Left renal cortex interstitium (tissue), 4 donors: ENCODE measurements at regions not wholly inside any gene's neighbourhood (a gene's known extent, or its start where the extent isn't known, plus 50 kb on each side); places are given as distances from the start of the nearest gene placed in this dataset.
"Not testable (repeated sequence)": the region's sequence is repeated elsewhere in the genome, so short reads cannot be mapped to it uniquely, and the experiment has no call there.

Experiments
- DNase-seq, 4 donors: peaks; one replicate each; pipeline ENCODE4 v3.0.0-alpha.2; 2013; ENCODE audit warnings: low read depth in 4 of 4, low spot score in 2 of 4, missing footprints in 1 of 4

GRCh38 chr14:106344791-106345479, 818.6 kb downstream of the TMEM121 start:
- not testable (repeated sequence) for DNase-seq

GRCh38 chr14:106346084-106346483, 819.7 kb downstream of the TMEM121 start:
- no peak for DNase-seq

GRCh38 chr14:106346534-106347290, 820.3 kb downstream of the TMEM121 start:
- no peak for DNase-seq

- no peak for DNase-seq
Measured at GRCh38 chr14:106347291-106347778, 821.0 kb downstream of the TMEM121 start.

- no peak for DNase-seq
Measured at GRCh38 chr14:106347890-106348755, 821.7 kb downstream of the TMEM121 start.

- not testable (repeated sequence) for DNase-seq
Measured at GRCh38 chr14:106348873-106349540, 822.6 kb downstream of the TMEM121 start.

GRCh38 chr14:106349678-106350457, 823.5 kb downstream of the TMEM121 start:
- DNase-seq, result not testable (repeated sequence)

GRCh38 chr14:106355007-106355791, 828.8 kb downstream of the TMEM121 start:
- not testable (repeated sequence) for DNase-seq

GRCh38 chr14:106355881-106356642, 829.7 kb downstream of the TMEM121 start:
- DNase-seq, result not testable (repeated sequence)

GRCh38 chr14:106356643-106356930, 830.2 kb downstream of the TMEM121 start:
- not testable (repeated sequence) for DNase-seq

- DNase-seq, result not testable (repeated sequence)
Measured at GRCh38 chr14:106359157-106359887, 832.9 kb downstream of the TMEM121 start.

- DNase-seq, result not testable (repeated sequence)
Measured at GRCh38 chr14:106365371-106365770, 839.0 kb downstream of the TMEM121 start.

GRCh38 chr14:106365894-106366293, 839.5 kb downstream of the TMEM121 start:
- not testable (repeated sequence) for DNase-seq

- DNase-seq, result not testable (repeated sequence)
Measured at GRCh38 chr14:106366971-106367370, 840.6 kb downstream of the TMEM121 start.

- not testable (repeated sequence) for DNase-seq
Measured at GRCh38 chr14:106369456-106369855, 843.1 kb downstream of the TMEM121 start.

GRCh38 chr14:106372870-106373652, 846.7 kb downstream of the TMEM121 start:
- DNase-seq, result no peak

- not testable (repeated sequence) for DNase-seq
Measured at GRCh38 chr14:106373653-106374110, 847.3 kb downstream of the TMEM121 start.
